ENCODE measurements at regions not wholly inside any gene's neighbourhood (a gene's known extent, or its start where the extent isn't known, plus 50 kb on each side); places are given as distances from the start of the nearest gene placed in this dataset.

GRCh38 chr16:26295625-26296304, 604.0 kb downstream of the HS3ST4 start:
- no peak for DNase-seq

- no peak for DNase-seq
These were observed 609.8 kb downstream of the HS3ST4 start for GRCh38 chr16:26301516-26301915.

GRCh38 chr16:26316683-26317464, 625.1 kb downstream of the HS3ST4 start:
- no peak for DNase-seq

DNA sequence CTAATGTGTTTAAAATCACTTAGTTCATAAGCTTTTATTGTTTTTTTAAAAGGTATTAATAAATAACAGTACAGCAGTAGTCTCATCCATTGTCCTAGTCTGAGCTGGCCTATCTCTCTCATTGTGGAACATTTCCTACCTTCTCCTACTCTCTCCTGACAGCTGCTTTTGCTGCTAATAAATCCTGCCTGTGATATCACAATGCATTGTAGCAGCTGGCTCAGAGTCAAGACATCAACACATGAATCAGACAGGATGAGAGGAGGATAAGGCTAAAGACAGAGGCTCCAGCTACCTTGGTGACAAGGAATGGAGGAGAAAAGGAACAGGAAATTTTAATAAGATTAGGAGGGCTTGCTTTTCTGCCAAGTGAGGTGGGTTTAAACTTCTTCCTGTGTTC, 626.1 kb downstream of the HS3ST4 start:
- no peak for DNase-seq

DNA sequence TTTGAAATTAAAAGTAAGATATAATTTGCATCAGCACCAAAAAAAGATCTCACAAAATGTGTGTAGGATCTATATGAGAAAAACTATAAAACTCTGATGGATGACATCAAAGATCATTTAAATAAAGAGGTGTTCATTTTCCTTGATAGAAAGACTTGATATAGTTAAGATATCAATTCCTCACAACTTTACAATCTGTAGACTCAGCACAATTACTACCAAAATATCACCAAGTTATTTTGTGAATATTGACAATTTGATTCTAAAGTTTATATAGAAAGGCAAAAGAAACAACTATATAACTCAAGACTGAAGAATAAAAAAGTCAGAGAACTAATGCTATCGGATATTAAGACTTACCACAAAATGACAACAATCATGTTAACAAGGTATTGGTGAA, 638.9 kb downstream of the HS3ST4 start:
- DNase-seq = no peak

DNA sequence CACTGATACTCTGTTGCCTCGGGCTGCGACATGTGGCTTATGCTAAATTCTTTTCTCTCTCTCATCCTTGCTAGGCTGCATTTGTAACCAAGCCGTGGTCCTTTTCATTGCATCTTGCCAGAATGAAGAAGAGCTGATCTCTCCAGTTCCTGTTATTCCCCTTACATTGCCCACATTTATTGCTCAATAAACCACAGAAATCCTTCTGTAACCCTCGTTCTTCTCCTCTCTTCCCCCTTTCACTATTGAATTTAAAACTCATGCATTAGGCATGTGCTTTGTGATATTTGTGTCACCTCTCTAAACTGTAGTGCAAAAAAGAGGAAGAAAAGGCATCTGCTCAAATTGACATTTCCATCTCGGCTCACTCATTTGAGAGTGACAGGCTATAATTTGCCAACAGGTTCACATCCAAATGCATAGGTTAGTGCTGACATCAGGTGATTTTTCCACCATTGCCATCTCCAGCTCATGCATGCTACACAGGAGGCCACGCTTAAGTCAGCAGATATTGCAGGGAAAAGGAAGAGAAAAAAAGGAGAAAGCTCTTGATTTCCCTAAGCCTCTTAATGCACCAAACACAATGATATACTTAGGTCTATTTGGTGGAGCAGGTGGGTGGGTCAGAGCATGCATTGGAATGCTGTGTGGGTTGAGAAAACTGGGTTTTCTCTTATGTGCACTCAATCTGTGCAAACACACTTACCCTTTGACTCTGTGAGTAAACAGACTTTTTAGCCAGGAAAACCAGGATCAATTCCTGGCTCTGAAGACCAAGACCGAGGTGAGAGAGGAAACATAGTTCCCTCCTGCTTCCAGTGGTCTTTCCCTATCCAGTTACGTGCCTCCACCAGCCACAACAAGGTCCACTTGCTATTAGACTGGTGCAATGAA, 642.7 kb downstream of the HS3ST4 start:
- DNase-seq = no peak

DNA sequence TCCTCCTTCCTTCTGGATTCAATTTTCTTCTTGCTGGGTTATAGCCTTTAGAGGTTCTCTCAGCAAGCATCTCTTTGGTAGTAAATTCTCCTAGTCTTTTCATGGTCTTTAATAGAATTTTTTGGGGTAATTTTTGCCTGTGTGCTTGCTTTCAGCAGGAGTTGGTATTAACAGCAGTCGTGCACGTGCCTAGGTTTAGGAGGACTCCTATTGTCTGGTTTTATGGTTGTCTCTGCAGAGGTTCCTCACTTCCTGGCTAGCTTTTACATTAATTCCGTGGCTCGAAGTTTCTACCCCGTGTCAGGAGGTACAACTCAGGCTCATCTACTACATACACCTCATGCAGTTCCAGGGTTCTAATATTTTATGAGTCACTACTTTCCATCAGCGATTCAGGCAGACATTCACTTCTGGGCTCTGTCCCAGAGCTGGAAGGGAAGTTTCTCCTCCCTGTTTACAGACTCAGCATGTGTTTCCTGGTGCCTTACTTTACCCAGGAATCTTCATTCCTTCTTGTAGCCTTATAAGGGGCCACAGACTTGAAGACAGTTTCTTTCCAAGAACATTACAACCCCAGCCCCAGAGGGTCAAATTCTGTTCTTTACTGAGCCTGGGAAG, 643.6 kb downstream of the HS3ST4 start:
- DNase-seq = no peak

DNA sequence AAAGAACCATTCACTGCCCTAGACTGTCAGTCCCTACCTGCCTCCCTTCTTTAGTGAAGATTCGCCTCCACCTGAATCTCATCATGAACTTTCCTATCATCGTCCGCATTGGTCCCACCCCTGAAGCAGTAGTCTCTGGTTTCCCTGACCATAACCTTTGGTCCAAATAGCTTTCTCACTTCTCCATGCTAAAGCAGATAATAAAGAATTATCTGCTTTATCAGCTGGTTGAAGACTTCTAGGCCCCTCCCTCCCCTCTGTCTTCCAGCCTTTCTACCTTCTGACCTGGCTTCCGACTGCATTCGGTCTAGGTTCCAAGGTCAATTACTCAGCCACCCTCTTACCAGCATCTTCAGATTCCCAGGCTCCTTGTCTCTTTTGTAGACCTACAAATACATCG, 650.9 kb downstream of the HS3ST4 start:
- no peak for DNase-seq

- no peak for DNase-seq
These were observed 652.5 kb downstream of the HS3ST4 start for GRCh38 chr16:26344240-26344776.

DNA sequence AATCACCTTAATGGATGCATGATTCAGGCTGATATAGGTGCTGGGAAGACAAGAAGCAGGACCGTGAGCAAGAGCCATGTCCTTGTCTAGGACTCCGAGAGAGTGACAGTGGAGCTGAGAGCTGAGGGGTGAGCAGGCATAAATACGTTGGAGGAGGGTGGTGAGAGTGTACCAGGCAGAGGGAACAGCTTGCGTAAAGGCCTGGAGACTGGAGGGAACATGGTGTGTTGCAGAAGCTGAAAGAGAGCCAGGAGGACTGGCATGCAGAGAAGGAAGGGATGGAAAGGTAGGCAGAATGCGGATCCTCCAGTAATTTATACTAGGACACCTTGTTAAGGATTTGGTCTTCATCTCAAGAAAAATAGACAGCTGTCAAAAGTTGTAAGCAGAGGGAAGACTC, 653.2 kb downstream of the HS3ST4 start:
- no peak for DNase-seq

GRCh38 chr16:26345966-26346365, 654.2 kb downstream of the HS3ST4 start:
- no peak for DNase-seq

GRCh38 chr16:26348095-26348494, 656.3 kb downstream of the HS3ST4 start:
- DNase-seq = no peak

DNA sequence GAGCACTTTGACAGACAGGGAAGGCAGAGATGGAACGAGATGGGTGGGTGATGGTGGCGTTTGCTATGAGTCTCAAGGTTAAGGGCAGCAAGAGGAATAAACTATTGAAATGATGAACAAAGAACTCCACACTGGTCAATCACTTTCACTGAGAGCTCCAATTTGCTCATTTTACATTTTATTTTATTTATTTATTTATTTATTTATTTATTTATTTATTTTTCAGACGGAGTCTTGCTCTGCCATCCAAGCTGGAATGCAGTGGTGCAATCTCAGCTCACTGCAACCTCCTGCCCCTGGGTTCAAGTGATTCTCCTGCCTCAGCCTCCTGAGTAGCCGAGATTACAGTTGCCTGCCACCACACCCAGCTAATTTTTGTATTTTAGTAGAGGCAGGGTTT, 669.1 kb downstream of the HS3ST4 start:
- no peak for DNase-seq

DNA sequence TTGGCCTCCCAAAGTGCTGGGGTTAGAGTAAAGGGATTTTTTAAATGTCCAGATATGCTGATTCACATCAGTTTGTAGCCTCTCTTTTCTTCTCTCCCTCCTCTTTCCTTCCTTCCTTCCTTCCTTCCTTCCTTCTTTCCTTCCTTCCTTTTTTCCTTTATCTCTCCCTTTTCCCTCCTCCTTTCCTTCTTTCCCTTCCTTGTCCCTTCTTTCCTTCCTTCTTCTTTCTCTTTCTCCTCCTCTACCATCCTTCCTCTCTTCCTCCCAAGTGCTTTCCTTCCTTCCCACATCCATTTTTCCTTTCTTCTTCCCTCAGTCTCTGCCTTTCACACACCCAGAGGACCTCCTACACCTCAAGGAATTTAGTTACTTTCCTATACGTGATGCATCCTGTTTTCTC, 671.8 kb downstream of the HS3ST4 start:
- DNase-seq = no peak

DNA sequence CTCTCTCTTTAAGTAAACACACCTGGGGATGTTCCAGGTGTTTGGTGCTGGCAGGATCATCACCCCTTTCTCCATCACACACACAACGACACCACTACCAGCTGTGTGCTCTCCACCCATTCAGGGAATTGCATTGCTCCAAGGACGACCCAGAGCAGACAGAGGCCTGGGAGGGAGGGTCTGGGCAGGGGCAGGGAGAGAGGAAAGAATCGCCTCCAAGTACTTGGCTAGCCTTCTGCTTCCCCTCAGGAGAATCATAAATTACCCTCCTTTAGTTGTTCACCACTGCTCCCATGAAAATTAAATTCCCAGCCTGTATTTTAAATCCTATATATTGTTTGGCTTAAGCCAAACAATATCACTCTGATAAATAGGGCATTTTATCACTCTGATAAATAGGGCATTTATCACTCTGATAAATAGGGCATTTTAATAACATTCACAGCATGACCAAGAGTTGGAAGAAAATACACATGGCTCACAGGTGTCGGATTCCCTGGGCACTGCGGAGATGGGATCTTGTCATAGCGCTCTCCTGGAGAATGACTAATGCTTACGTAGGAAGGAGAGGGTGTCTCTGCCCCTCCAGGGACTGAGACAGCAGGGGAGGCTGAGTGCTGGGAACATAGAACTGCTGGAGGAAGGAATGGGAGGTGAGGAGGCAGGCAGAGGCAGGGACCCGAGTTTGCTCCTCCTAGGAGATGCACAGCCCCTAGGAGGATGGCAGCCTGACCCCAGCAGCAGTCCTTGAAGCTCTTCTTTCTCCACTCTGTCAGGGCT, 673.6 kb downstream of the HS3ST4 start:
- DNase-seq = no peak

DNA sequence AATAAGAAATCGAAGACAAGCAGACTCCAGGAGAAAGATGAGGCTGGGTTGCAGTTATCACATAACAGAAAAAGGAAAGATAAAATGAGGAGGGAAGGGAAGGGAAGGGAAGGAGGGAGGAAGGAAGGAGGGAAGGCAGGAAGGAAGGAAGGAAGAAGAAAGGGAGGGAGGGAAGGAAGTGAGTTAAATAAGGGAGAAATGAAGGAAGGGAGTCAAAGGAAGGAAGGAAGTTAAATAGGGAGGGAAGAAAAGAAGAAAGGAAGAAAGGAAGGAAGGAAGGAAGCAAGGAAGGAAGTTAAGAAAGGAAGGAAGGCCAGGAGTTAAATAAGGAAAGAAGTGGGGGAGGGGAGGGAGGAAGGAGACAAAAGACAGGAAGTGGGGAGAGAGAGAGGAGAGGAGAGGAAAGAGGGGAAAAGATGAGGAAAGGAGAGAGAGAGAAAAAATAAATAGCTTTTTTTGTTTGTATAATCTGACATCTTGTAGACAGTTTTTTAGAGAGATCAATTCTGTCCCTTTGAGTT, 679.6 kb downstream of the HS3ST4 start:
- DNase-seq = no peak

- no peak for DNase-seq
These were observed 682.6 kb downstream of the HS3ST4 start for GRCh38 chr16:26374279-26374925.

- DNase-seq = no peak
These were observed 684.1 kb upstream of the C16orf82 start for GRCh38 chr16:26382586-26382985.

DNA sequence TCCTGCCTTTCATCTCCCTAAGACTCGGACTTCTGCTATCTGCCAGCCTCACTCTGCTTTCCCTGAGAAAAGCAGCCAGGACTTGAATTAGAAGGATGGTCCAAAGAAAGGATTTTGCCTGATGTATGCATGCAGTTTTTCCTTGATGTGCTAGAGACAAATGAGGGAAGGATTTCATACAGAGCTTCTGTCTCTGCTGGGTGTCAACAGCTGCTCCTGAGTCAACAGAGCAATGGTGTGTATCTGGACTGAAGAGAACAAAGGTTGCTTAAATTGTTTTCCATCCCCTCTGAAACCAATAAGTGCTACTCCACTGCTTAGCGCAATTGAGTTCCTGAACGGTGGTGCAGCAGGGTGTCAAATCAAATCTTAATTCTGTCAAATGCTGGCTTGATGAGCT, 680.6 kb upstream of the C16orf82 start:
- DNase-seq = no peak

DNA sequence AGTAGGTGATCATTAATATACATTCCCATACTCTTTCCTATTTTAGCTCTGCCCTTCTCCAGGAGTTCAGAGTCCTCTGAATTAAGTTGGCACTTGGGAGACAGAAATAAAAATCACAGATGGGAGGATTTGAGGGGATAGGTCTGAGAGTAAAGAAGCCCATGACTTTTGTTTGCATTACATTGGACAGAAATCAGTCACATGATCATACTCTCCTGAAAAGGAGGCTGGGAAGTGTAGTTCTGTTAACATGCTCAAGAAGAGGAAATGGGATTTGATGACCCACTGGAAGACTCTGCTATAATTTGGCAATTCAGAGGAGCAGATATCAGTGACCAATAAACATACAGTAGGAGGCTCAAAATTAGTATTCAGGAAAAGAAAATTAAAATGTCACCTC, 674.9 kb upstream of the C16orf82 start:
- DNase-seq = no peak

DNA sequence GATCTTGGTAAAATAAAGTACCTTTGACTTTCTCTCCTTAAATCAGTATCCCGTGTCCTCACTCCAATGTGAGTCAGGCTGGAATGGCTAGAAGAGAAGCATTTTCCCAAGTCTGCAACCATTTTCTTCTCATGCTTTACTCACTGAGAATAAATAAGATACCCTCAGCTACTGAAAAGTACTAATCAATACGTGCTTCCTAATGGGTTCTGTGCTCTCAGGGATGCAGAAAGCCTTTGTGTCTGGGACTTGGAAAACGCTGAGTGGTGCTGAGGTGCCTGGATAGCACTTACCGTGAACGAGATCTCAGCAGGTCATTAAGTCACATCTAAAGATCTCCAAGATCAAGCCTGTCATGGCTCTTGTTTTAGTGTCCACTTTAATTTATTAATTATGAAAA, 672.3 kb upstream of the C16orf82 start:
- DNase-seq = no peak

All from CD4-positive, alpha-beta T cell treated with Interleukin-17A for 4 hours (primary cell).